Mesodermal cell (in vitro differentiated cells): ENCODE measurements at regions not wholly inside any gene's neighbourhood (a gene's known extent, or its start where the extent isn't known, plus 50 kb on each side); places are given as distances from the start of the nearest gene placed in this dataset.

ENCODE experiments used
- H3K27ac ChIP-seq: 2 replicates; pipeline ENCODE4 v1.7.0; 2013; ENCODE audit warnings: mild to moderate bottlenecking, low read depth, low read length, moderate library complexity; ENCODE audit not compliant: severe bottlenecking
- H3K36me3 ChIP-seq: 2 replicates; pipeline ENCODE4 v1.7.1; 2013; ENCODE audit warnings: mild to moderate bottlenecking, low read length, moderate library complexity; ENCODE audit not compliant: control insufficient read depth, insufficient read depth
- H3K4me1 ChIP-seq: one replicate; pipeline ENCODE4 v1.7.1; 2013; ENCODE audit warnings: mild to moderate bottlenecking, low read length; ENCODE audit not compliant: insufficient read depth, control insufficient read depth, poor library complexity, severe bottlenecking
- H3K4me3 ChIP-seq: 2 replicates; pipeline ENCODE4 v1.7.0; 2013; ENCODE audit warnings: low read length, control low read depth, mild to moderate bottlenecking; ENCODE audit not compliant: insufficient read depth, poor library complexity, severe bottlenecking; ENCODE audit errors: extremely low read depth
- H3K9me3 ChIP-seq: 2 replicates; pipeline ENCODE4 v1.7.1; 2013; ENCODE audit warnings: mild to moderate bottlenecking, low read length, moderate library complexity; ENCODE audit not compliant: control insufficient read depth
- WGBS, 2 experiments: methylation state at CpG; one replicate each; pipeline ENCODE4 v1.1.5; 2013; ENCODE audit warnings: missing lambda C conversion rate in 2 of 2; ENCODE audit not compliant: insufficient coverage in 2 of 2; 5-methylcytosine and 5-hydroxymethylcytosine counted together

DNA sequence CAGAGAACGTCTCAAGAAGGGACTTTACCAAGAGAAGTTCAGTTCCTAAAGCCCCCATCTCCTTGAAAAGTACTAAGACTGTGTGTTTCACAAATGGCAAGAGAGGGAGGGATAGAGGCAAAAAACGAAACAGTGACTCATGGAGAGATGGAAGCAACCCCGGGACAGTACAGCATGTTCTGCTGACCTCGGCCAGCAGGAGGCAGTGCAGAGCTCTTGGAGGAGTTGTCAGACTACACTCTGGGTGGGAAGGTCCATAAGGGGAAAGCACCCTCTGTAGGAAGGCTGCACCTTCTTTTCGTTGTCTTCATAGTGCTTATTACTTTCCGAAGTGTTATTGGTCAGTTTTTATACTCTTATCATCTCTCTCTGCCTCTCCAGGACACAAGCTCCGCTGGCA, 525.2 kb upstream of the CCDC196 start:
- Histone ChIP-seq H3K27ac (no peak overlapping the region), H3K4me1 (no peaks in the 10 kb centered on the region)
- WGBS, 2 experiments, result 49 to 50% methylated on average over 5 of the region's 7 CpGs

GRCh38 chr14:65962952-65963351, 523.2 kb upstream of the CCDC196 start:
- H3K4me1 ChIP-seq, result no peaks in the 10 kb centered on the region
- no peaks in the 10 kb centered on the region for H3K9me3 ChIP-seq
- 90 to 91% methylated on average over 2 of the region's 3 CpGs for WGBS, 2 experiments
- H3K36me3 ChIP-seq, result no peaks in the 10 kb centered on the region
- no peak overlapping the region for H3K27ac ChIP-seq
- H3K4me3 ChIP-seq, result no peak overlapping the region

More for the DNA sequence above, 525.2 kb upstream of the CCDC196 start:
- Histone ChIP-seq H3K9me3 (no peaks in the 10 kb centered on the region), H3K36me3 (no peaks in the 10 kb centered on the region), H3K4me3 (no peak overlapping the region)

DNA sequence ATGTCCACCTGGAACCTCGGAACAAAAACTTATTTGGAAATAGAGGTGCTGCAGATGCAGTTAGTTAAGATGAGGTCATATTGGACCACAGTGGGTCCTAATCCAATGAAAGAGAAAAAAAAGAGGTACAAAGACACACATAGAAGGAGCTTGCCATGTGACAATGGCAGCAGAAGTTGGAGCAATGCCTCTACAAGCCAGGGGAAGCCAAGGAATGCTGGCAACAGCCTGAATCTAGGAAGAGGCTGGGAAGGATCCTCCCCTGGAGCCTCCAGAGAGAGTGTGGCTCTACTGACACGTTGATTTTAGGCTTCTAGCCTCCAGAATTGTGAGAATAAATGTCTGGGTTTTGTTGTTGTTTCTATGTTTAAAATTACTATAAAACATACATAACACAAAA, 521.8 kb upstream of the CCDC196 start:
- H3K9me3 ChIP-seq, result no peaks in the 10 kb centered on the region
- H3K4me1 ChIP-seq, result no peaks in the 10 kb centered on the region
- no peaks in the 10 kb centered on the region for H3K36me3 ChIP-seq
- H3K4me3 ChIP-seq, result no peak overlapping the region
- H3K27ac ChIP-seq, result no peak overlapping the region
- 63% methylated on average over 1 of the region's 2 CpGs; no CpG with 5 or more reads in 1 of the 2 experiments for WGBS, 2 experiments

DNA sequence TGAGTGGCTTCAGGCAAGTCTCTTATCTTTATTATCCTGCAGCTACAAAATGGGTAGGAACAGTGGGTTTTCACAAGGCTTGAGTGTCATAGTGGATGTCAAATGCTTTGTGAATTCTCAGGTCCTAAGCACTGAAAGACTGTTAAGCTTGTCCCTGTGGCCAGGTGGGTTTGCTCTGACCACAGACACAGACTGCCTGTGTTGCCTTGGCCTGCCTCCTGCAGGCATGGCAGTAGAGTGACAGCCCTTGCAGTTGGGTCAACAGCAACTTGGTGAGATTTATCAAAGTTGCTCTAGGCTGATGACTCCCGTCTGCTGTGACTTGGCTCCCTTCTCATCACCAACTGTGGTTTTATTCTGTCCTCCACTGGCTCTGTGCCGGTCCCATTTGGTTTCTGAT, 520.0 kb upstream of the CCDC196 start:
- Histone ChIP-seq H3K36me3 (no peaks in the 10 kb centered on the region), H3K4me1 (no peaks in the 10 kb centered on the region), H3K4me3 (no peak overlapping the region), H3K27ac (no peak overlapping the region), H3K9me3 (no peaks in the 10 kb centered on the region)
- 92% methylated on average over 2 of the region's 2 CpGs for WGBS, 2 experiments

DNA sequence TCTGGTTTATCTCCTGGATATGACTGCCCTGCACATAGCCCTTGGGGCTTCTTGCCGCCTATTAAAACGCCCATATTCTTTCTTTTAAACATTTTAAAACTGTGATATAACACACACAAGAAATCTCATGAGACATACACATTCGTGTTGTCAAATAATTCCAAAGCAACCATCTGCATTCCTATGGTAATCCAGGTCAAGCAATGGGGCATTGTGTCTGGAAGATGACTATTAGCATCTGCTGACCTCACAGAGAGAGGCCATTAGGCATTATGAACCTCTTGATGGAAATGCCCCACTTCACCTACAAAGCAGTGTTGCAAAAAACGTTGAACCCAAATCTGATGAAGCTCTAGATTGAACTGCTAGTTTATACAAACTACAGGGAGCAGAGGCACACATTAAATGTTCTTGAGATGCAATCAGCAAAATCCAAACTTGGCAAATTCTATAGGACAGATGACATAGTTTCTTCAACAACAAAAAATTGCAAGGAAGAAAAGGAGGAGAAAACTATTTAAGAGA, 513.8 kb upstream of the CCDC196 start:
- Histone ChIP-seq H3K36me3 (no peaks in the 10 kb centered on the region), H3K4me3 (no peak overlapping the region), H3K27ac (no peak overlapping the region), H3K9me3 (no peaks in the 10 kb centered on the region), H3K4me1 (peaks cover 5% of the 10 kb centered on the region)
- WGBS, 2 experiments, result 72 to 83% methylated on average over 3 to 4 of the region's 4 CpGs

GRCh38 chr14:65972891-65973290, 513.3 kb upstream of the CCDC196 start:
- no peak overlapping the region for H3K4me3 ChIP-seq
- H3K9me3 ChIP-seq, result no peaks in the 10 kb centered on the region
- WGBS, 2 experiments, result 80 to 83% methylated on average over 1 to 2 of the region's 3 CpGs
- no peak overlapping the region for H3K27ac ChIP-seq
- no peaks in the 10 kb centered on the region for H3K36me3 ChIP-seq
- H3K4me1 ChIP-seq, result peaks cover 5% of the 10 kb centered on the region

- no peak overlapping the region for H3K4me3 ChIP-seq
- H3K36me3 ChIP-seq, result no peaks in the 10 kb centered on the region
- WGBS, 2 experiments, result 69 to 71% methylated on average over 3 of the region's 3 CpGs
- no peak overlapping the region for H3K27ac ChIP-seq
- peaks cover 5% of the 10 kb centered on the region for H3K4me1 ChIP-seq
- H3K9me3 ChIP-seq, result peaks cover 7% of the 10 kb centered on the region
These were observed 510.3 kb upstream of the CCDC196 start for GRCh38 chr14:65975865-65976264.

DNA sequence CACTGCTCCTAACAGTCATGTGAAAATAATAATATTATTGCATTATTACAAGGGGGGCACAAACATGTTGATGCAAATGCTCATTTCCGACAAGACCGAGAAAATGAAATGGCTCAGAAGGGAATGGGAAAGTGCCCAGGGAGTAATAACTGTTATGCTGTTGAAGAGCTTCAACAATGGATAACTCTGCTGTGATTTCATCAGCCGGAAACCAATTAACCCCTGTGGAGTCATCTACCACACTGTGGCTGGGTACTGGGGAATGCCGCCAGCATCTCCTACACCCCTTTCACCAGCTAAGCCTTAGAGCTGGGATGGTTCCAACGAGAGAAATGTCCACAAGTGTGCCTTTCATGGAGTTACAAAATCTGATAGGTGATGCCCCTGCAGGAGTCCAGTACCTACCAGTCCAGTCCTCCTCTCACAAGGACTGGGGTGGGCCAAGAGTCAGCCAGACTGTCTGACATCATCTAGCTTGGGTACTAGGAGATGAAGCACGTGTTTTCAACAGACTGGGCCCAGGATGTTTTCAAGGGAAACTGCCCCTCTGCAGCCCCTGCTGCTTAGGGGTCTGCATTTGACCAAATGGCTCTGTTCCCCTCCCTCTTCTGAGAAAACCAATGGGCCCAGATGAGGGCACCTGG, 509.3 kb upstream of the CCDC196 start:
- Histone ChIP-seq H3K36me3 (no peaks in the 10 kb centered on the region), H3K4me1 (peaks cover 5% of the 10 kb centered on the region), H3K4me3 (no peak overlapping the region), H3K9me3 (peaks cover 7% of the 10 kb centered on the region), H3K27ac (no peak overlapping the region)
- WGBS, 2 experiments, result 85 to 100% methylated on average over 4 to 6 of the region's 6 CpGs

- H3K4me3 ChIP-seq, result no peak overlapping the region
- peaks cover 7% of the 10 kb centered on the region for H3K9me3 ChIP-seq
- H3K36me3 ChIP-seq, result no peaks in the 10 kb centered on the region
- H3K27ac ChIP-seq, result no peak overlapping the region
- no peaks in the 10 kb centered on the region for H3K4me1 ChIP-seq
- 82 to 92% methylated on average over 4 of the region's 6 CpGs for WGBS, 2 experiments
These were observed 504.9 kb upstream of the CCDC196 start for GRCh38 chr14:65981192-65981843.

DNA sequence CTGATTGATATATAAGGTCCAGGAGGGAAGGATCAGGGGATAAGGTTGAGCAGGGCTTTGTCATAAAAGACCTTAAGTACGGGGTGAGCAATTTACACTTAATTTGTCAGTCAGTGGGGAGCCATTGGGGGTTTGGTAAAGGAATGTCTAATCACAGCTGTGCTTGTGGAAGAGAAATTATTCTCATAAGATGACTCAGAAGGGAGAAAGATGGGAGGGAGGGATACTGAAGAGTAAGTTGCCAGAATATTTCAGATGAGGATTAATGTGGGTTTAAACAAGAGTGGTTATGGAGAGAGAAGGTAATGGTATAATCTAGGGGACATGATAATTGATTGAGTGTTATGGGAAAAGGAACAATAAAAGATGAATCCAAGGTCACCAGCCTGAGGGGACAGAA, 500.1 kb upstream of the CCDC196 start:
- H3K9me3 ChIP-seq, result no peaks in the 10 kb centered on the region
- H3K4me3 ChIP-seq, result no peak overlapping the region
- H3K36me3 ChIP-seq, result no peaks in the 10 kb centered on the region
- no peaks in the 10 kb centered on the region for H3K4me1 ChIP-seq
- WGBS, 2 experiments, result 31 to 60% methylated on average over 1 of the region's 1 CpG
- H3K27ac ChIP-seq, result no peak overlapping the region

DNA sequence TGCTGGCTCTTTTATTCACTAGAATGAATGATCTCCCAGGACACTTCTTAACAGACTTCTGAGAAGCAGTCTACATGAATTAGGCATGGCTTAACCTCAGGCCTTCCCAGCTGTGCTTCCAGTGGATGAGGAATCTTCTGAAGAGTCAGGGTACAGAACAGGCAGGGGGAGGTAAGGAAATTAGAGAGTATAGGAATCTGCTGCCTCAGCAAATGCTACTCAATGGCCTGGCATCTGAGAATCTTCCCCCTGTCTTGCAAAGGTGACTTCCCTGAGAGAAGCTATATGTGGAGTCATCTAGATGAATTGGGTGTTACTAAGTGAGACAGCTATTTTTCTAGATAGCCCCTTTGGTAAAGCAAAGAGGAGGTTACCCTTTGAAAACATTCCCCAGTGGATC, 496.2 kb upstream of the CCDC196 start:
- no peaks in the 10 kb centered on the region for H3K4me1 ChIP-seq
- no peak overlapping the region for H3K4me3 ChIP-seq
- H3K36me3 ChIP-seq, result no peaks in the 10 kb centered on the region
- H3K9me3 ChIP-seq, result no peaks in the 10 kb centered on the region
- H3K27ac ChIP-seq, result no peak overlapping the region
